Limb (tissue), 2 donors: ENCODE measurements at regions not wholly inside any gene's neighbourhood (a gene's known extent, or its start where the extent isn't known, plus 50 kb on each side); places are given as distances from the start of the nearest gene placed in this dataset.

Experiments used
- DNase-seq, 2 donors: peaks; one replicate each; pipeline ENCODE4 v3.0.0-alpha.2; 2016; ENCODE audit errors: extremely low spot score in 2 of 2

DNA sequence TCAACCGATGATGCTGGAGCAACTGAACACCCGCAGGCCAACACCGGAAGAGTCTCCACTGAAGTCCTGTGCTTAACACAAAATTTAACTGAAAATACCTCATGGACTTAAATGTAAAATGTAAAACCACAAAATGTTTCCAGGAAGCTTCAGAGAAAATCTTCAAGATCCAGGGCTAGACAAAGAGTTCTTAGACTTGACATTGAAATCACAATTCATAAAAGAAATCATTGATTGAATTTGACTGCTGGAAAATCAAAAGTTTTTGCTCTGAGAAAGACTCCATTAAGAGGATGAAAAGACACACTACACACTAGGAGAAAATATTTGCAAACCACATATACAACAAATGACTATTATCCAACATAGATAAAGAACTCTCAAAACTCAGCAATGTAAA is 234.7 kb upstream of the PPP2R2D start:
- no peak for DNase-seq

DNA sequence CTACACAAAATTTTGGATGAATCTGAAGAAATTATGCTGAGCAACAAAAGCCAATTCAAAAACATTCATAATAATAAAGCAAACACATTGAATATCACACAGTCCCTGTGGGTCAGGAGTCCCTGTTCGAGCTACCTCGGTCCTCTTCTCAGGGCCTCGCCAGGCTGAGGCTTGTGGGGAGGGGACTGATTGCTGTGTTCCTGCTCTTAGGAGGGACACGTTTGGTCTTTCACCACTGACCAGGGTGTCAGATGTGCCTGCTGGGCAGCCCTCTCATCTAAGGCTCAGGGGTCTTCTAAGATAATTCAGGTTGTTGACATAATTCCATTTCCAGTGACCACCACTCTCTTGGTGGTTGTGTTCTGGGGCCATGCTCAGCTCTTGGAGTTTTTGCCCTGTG is 233.8 kb upstream of the PPP2R2D start:
- no peak for DNase-seq

DNA sequence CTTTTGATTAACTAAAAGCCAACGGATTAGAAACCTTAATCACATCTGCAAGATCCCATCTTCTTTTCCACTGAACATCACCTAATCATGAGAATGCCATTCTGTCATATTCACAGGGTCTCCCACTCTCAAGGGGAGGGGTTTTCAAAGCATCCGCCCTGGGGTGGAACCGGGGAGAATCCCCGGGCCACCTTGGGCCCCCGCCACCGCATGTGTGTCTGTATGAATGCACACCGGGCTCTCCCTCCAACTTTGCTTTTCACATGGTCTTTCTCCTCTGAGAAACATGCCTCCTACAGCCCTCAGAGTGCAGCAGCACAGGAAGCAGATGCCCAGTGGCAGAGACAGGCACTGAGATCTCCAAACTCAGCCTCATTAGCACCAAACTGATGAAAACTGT is 233.2 kb upstream of the PPP2R2D start:
- DNase-seq: no peak

DNA sequence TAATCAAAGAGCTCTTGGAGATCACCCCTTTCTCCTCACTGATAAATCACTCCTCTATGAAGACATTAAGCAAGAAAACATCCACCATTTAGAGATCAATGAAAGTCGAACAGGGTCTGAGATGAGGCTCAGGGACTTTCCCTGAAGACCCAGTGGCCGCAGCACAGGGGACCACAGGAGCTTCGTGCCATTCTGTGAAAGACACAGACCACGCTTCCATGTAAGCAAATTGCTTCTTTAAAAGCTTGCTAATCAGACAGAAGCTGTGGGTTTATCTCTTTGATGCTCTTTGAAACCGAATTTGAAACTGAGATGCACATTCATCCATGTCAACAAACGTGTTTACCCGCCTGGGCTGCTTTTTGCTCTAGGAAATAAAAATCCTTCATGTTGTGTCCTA is 231.9 kb upstream of the PPP2R2D start:
- no peak for DNase-seq

DNA sequence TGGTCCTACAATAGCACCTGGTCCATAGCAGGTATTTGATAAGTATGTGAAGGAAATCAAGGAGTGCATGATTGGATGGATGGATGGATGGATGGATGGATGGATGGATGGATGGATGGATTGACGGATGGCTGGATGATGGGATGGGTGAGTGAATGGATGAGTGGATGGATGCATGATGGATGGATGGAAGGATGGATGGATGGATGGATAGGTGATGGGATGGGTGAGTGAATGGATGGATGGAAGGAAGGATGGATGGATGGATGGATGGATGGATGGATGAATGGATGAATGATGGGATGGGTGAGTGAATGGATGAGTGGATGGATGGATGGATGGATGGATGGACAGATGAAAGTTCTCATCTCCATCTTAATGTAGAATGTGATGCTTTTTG is 231.0 kb upstream of the PPP2R2D start:
- no peak for DNase-seq

DNA sequence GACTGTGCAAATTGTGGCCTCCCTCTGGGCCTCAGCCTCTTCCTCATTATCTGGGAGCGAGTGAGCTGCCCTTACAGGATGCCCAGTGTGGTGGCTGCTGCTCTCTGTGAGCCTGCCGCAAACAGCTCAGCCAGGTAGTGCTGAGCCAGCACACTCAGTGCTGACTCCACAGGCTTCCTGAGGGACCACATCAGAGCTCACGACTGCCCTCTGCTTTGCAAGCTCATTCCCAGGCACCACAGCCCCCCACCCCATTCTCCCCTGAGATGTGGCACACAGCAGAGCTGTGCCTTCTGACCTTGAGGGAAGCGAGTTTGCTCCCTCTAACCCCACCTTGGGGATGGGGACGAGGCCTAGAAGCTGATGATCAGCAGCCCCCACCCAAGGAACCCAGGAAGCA is 230.5 kb upstream of the PPP2R2D start:
- DNase-seq: no peak

DNA sequence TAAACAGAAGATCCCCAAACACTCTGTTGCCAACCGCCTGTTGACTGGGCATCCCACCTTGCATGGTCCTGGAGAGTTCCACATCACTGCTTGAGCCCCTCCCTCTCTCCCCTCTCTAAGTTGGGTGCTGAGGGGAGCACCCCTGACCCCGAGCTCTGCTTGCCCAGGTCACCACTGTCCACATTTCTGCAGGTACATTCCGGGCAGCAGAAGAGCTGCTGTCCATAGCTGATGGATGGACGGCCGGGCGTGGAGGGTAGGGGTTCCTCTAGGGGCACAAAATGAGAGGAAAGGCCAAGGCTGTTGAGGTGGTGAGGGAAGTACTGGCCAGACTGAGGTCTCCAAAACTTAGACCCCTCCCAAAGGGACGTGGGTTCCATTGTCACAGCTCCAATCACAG is 227.4 kb upstream of the PPP2R2D start:
- no peak for DNase-seq

DNA sequence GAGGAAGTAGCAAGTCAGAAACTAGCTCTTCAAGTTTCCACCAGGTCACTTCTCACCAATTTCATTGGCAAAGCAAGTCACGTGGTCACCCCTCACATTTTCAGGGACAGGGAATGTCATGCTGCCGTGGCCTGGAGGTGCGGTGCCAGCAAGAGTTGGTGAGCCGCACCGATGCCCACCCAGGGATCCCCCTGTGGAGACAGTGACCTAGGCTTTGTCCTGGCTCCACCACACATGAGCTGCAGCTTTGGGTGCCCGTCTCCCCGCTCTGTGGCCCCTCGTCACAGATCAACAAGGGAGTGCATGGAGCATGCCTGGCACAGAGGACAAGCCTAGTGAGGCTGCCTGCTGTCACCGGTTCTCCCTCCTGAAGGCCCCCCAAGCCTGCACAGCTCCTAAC is 226.7 kb upstream of the PPP2R2D start:
- DNase-seq: no peak

DNA sequence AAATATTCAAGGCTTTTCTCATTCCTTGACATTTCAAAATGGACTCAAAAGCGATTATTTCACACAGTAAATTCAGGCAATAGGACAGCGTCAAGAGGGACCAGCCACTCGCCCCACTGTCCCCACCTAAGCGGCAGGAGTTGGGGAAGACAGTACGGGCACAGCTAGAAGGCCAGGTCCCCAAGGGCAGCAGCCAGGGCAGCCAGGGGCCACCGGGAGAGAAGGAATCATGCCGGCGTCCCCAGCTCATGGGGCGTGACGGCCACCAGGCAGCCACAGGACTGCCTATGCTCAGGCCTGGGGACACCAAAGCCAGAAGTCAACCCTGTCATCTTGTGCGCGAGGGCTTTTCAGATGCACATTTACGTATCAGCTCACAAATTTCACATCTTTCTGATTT is 225.7 kb upstream of the PPP2R2D start:
- no peak for DNase-seq

DNA sequence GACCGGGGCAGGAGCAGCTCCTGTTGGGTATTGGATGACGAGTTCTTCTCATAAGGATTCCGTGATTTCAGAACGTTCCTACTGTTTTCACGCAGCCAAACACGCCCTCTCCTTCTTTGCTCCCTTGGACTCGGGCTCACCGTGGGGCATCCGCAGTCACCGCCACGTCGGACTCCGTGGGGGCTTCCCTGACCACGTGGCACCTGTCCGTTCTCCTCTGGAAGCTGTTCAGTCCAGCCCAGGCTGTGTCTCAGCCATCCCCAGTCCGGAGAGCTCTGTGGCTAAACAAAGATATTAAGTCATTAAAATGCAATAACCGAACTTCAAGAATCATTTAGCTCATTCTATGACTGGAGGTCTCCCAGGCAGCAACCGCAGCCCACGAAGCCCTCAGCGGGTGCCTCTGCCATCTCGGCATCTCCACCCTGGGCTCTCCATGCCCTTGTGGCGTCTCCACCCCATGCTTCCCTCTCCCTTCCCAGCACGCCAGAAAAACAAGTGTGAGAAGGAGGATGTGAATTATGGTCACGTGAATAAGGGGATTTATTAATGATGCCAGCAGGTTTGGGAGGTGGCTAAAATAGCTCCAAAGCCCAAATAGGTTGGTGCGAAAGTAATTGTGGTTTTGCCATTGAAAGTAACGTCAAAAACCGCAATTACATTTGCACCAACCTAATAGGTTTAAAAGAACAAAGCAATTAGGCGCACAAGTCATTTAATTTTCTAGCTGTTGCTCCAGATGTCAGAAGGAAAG is 224.6 kb upstream of the PPP2R2D start:
- DNase-seq: no peak

DNA sequence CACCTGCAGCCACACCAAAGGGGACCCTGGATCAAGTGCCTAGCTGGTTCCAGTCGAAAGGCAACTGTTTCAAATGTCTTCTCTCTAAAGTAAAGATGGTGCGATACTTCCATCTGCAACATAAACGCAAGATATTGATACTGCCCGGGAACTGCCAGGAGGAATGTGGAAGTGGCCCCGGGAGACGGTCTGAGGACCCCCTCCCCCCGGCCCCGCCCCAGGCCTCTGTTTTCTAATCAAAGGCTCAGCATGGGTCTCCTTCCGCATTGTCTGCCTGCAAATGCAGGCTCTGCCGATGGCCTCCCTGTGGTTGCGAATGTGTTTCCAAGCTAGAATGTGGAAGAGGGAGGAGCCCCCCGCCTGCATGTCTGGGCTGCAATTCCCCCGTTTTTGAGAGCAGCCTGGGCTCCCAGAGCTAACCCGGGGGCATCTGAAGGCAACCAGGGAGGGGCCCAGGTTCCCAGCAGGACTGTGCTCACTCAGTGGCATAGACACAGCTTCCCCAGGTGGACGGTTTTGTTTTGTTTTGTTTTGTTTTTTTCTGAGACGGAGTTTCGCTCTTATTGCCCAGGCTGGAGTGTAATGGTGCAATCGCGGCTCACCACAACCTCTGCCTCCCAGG is 223.9 kb upstream of the PPP2R2D start:
- peak in 1 of 2 donors; percentile 55 for DNase-seq

DNA sequence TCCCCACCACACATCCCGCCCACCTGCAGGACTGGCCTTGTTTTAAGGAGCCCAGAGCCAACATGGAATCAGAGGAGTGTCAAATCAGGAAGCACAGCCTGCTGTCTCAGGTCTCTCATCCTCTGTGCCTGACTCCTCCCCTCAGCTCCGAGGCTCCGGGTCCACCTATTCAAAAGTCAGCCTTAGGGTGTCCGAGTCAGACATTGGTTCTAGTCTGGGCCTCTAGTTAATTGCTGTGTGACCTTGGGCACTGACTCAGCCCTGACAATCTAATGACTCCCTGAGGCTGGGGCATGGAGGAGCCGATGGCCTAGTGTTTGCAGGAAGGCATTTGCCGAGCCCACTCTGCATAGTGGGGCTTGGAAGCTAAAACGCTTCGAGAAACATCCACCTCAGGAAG is 223.1 kb upstream of the PPP2R2D start:
- DNase-seq: no peak

DNA sequence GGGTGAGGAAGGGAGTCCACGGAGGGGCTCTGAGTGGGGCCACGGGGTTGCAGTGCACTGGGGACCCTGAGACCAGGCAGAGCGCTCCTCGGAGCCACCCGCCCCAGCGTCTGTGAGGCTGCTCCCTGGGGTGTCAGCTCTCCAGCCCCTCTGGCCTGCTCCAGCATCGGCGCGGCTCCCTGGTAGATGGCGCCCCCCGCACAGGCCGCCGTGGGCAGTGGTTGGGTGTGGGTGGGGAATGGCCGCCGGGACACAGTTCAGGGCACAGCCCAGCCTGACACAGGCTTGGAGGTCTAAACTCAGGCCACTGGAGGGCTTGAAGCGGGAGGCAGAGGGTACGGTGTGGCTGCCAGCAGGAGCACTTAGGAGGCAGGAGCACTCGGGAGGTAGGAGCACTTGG is 222.6 kb upstream of the PPP2R2D start:
- no peak for DNase-seq

DNA sequence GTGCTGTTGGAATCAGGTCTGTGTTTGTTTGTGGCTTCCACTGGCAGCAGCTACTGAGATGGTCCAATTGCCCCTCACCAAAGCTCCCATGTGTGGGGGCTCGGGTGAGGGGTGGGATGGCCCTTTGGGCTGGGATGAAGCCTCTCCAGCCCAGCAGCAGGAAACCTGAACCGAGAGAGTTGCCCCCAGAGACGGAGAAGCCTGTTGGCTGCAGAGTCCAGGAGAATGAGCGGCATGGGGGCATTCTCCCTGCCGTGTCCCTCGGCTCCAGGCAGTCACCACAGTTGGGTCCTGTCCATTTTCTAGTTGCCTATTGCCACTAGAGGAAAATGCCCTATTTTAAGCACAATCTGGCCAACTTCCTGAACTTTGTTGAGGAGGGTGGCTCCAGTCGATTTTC is 222.2 kb upstream of the PPP2R2D start:
- no peak for DNase-seq

DNA sequence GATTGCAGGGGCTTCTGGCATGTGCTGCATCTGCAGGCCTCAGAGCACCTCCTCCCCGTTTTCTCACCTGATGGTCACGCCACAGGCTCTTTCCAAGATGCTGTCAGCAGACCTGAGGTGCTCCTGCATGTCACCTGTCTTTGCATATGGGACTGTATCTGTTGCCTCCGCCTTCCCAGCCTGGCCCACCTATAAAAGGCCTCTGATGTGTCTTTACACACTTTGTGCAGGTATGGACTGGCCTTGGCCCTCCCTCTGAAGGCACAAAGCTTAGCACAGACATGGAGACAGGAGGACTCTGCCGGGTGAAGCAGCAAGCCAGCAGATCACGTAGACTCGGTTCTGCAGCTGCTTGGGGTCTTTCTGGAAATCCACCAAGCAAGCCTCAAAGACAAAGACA is 220.9 kb upstream of the PPP2R2D start:
- DNase-seq: no peak

DNA sequence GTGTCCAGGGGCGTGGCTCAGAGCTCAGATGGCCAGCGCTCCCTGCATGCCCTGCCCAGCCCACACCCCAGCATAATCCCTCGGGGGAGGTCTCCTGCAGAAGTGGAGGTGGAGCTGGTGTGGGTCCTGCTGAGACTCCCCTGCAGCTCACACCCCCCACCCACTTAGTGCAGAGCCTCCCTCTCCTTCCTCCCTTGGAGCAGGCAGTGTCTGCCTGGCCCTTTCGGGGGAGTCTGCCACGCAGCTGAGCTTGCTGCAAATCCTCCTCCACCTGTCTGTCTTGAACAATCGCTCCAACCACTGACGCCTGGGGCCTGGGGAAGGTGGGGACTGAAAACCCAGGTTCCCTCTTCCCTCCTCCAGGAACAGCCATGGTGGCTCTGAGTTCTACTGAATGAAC is 219.7 kb upstream of the PPP2R2D start:
- no peak for DNase-seq

DNA sequence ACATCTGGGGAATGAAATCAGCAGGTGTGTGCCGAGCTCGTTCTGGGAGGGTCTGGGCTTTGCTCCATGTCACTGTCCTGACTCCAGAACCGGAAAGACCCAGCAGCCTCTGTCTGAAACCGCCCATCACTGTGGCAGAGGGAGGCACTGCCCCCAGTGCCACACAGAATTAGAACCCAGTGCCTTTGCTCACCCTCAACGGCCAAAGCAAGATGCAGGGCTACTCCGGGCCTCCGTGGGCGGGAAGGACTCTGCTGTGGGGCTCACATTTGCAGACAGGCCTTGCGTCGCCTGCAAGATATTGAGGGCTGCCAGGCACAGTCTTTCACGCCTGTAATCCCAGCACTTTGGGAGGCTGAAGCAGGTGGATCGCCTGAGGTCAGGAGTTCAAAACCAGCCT is 219.2 kb upstream of the PPP2R2D start:
- no peak for DNase-seq

DNA sequence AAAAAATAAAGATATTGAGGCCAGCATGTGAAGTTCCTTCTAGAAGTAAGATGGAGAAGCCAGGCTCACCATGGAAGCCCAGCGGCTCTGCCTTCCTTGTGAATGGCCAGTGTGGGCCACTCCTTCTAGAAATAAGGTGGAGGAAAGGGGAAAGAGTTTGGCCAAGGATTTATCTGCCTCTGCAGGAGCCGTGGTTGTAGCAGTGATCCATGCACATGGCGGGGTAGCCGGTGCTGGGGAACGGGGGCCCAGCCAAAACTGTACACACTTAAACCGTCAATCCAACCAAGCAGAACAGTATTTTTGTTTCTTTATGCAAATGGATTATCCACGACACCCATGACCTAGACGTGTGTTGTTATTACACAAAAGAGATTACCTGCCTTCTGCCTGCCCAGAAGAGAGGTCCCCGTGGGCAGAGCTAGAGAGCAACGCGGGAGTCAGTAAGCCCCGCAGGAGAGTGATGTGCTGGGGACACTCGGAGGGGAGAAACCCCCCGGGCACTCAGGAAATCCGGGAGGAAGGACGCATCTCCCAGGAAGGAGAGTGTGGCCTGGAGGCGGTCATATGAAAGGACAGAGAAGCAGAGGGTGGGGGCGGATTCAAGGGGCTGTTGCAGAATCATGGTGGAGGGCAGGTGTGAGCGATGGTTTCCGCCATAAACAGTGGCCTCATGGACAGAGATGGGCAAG is 218.4 kb upstream of the PPP2R2D start:
- DNase-seq: no peak

DNA sequence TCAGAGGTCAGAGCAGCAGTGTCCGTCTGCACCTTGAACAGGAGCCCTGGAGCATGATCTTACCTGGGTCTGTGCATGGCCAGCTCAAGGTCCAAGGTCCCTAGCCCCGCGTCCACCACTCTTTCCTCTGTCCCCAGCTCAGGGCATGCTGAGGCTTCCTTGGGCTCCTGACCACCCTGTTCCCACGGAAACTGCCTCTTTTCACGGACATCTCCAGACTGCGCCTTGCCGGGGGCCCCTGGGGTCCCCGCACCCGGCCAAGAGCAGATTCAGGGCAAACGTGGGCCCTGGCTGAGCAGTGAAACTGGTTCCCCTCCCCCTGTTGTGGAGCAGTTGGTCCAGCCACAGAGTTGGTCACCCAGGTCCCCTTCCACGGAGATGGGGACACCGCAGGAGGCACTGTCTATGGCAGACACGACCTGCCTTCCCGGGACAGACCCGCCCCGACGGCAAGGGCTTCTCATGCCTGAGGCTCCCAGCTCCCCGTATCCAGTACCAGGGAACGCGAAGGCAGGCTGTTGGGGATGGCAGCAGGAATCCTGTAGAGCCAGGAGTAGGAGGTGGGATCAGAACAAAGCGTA is 217.4 kb upstream of the PPP2R2D start:
- no peak for DNase-seq

DNA sequence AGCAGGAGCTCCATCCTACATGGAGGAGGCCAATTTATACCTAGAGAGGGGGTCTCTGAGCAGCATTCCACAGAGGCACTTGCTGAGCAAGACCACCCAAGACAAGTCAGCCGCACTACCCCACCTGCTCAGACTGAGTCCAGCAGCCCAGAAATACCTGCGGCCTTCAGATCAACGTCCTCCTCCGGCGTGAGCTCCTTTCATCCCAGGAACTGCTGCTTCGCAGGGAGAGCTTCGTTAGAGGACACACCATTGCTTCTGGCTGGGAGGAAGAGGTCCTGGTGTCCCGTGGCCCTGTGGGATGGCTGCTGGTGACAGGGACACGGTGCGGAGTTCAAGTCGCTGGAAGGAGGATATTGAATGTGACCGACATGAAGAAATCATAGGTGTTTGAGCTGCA is 216.9 kb upstream of the PPP2R2D start:
- no peak for DNase-seq

DNA sequence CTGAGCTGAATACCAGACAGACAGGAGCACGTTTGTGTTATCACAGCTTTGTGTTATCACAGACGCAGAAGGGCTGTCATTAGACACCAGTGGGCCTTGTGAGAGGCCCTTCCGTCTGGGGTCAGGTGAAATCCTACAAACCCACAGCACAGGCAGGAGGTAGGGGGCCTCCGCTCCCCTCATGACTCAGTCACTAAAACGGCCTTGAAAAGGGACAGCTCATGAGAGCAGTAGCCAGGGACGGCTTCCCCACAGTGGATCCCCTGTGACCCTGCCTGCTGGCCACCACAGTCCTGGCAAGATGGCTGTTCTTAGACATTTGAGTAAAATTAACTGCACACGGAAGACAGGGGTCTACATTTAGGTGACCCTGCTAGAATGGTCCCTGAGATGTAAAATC is 215.8 kb upstream of the PPP2R2D start:
- DNase-seq: no peak

DNA sequence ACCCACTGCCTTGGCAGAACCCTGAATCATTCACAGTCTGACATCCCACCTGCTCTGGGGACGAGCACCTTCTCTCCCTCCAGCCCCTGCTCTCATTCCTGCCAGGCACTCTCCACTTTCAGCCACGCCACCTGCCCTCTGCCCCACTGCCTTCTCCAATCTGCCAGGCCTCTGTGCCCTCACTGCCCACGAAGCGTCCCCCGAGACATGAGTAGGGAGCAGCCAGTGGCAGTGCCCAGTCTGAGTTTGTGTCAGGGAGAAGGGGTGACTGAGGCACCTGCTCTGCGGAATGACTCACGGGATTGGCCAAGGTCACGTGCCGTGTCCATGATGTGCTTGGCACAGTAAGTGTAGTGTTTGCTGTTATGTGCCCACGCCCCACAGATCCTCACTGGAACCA is 215.2 kb upstream of the PPP2R2D start:
- DNase-seq: no peak
